VCaP (cell line): ENCODE measurements at regions not wholly inside any gene's neighbourhood (a gene's known extent, or its start where the extent isn't known, plus 50 kb on each side); places are given as distances from the start of the nearest gene placed in this dataset.

Source experiments
- H3K27ac ChIP-seq: fragments of 450-650 bp; 2 replicates; pipeline ENCODE4 v1.5.1; 2017
- TF ChIP-seq, protein P1 (sequence below): fragments of 450-650 bp; conservative IDR thresholded peaks from 2 replicates; pipeline ENCODE4 v1.5.1; 2017; ENCODE audit warnings: mild to moderate bottlenecking, moderate library complexity

DNA sequence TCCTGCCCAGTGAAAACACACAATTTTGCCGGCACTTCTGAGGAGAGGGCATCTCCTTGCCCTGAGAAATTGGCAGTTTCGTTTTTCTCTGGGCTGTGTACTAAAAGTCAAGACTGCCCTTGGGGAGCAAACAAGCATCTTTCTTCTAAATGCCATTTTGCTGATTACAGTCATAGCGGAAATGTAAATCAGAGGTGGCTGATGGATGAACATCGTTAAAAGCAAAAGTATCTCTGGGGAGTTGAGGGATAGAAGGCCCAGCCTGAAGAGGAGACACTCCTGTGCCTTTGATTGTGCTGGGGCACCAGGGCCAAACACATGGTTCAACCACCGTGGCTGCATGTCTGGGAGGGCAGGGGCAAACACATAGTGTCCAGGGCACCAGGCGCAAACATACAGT lies 49.8 kb downstream of the ABCC12 start:
- no peak overlapping the region for H3K27ac ChIP-seq
- TF ChIP-seq, protein P1, sequence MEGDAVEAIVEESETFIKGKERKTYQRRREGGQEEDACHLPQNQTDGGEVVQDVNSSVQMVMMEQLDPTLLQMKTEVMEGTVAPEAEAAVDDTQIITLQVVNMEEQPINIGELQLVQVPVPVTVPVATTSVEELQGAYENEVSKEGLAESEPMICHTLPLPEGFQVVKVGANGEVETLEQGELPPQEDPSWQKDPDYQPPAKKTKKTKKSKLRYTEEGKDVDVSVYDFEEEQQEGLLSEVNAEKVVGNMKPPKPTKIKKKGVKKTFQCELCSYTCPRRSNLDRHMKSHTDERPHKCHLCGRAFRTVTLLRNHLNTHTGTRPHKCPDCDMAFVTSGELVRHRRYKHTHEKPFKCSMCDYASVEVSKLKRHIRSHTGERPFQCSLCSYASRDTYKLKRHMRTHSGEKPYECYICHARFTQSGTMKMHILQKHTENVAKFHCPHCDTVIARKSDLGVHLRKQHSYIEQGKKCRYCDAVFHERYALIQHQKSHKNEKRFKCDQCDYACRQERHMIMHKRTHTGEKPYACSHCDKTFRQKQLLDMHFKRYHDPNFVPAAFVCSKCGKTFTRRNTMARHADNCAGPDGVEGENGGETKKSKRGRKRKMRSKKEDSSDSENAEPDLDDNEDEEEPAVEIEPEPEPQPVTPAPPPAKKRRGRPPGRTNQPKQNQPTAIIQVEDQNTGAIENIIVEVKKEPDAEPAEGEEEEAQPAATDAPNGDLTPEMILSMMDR = no peak

GRCh38 chr16:48105456-48105855 lies 50.3 kb downstream of the ABCC12 start:
- TF ChIP-seq, protein P1 = no peak
- no peak overlapping the region for H3K27ac ChIP-seq

- TF ChIP-seq, protein P1 = no peak
- H3K27ac ChIP-seq = no peak overlapping the region
Observed at GRCh38 chr16:48103591-48103990, 52.2 kb downstream of the ABCC12 start.

GRCh38 chr16:48102083-48103008 lies 53.4 kb downstream of the ABCC12 start:
- TF ChIP-seq, protein P1 = no peak
- H3K27ac ChIP-seq = peak overlapping the region; percentile 5; the same call in 1 of the 2 replicates

GRCh38 chr16:48101069-48101674 lies 54.6 kb downstream of the ABCC12 start:
- TF ChIP-seq, protein P1 = no peak
- H3K27ac ChIP-seq = peak overlapping the region; percentile 5; the same call in 1 of the 2 replicates

DNA sequence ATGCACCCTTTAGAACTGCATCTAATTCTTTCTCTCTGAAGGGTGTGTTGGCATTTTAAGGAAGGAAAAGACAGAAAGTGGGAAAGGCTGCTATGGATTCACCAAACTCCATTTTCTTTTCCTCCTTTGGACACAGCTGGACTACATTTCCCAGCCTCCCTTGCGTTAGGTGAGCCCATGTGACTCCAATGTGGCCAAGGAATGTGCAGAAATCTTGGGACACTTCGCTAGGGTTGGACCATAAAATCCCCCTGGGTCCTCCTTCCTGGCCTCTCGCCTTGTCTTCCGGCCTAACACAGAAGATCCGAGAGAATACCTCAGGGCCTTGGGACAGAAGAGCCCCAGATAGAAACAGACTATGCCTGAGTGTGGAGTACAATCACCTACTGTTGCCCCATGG lies 56.3 kb downstream of the ABCC12 start:
- TF ChIP-seq, protein P1 = no peak
- H3K27ac ChIP-seq = no peak overlapping the region

DNA sequence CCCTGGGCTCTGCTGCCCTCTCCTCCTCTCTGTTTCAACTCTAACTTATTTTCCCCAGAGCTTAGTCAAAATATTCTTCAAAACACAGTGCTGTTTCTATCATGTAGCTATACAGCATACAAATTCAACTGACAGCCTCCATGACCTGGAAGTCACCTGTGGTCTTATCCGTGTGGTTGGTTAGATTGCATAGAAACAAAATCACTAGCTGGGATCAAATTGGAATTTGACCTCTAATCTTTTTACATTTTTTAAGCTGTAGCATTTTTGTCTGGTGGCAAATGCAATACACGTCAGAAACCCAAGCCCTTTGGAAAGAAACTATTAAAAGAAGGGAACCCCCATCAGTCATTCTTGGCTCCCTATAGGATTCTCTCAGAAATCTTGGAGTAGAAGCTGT lies 57.3 kb downstream of the ABCC12 start:
- TF ChIP-seq, protein P1 = no peak
- H3K27ac ChIP-seq = no peak overlapping the region
